Pancreas (tissue), 10 donors: ENCODE measurements at regions not wholly inside any gene's neighbourhood (a gene's known extent, or its start where the extent isn't known, plus 50 kb on each side); places are given as distances from the start of the nearest gene placed in this dataset.
A peak's percentile ranks its signal among the peaks of the same experiment; 100 is the strongest.

Source experiments
- ATAC-seq, 4 donors: fragments of 200-7000 bp; cut with Tn5 transposase; one replicate each; pipeline versions ENCODE4 v1.8.0 to v1.9.1; 2020; ENCODE audit warnings: mild to moderate bottlenecking in 4 of 4, moderate library complexity in 4 of 4
- DNase-seq, 6 donors: peaks; one replicate each; pipeline ENCODE4 v3.0.0-alpha.2; 2020
- FAIRE-seq: peaks from 2 replicates; lab custom pipeline; 2012; peaks lifted over from hg19 to GRCh38; lab: Jason Lieb, UNC
- H3K27ac ChIP-seq, 4 donors: fragments of 200-600 bp; sonication (generic); 1 replicate in 3 of 4; 2 replicates in 1 of 4; pipeline versions ENCODE4 v1.5.0 to v1.8.0; 2020
- H3K27me3 ChIP-seq, 4 donors: fragments of 200-600 bp; one replicate each; pipeline ENCODE4 v1.8.0; 2021
- H3K36me3 ChIP-seq, 3 donors: fragments of 200-600 bp; sonication (generic) in 1 of 3; one replicate each; pipeline versions ENCODE4 v1.5.0 to v1.8.0; 2020 to 2021
- H3K4me1 ChIP-seq, 3 donors: fragments of 200-600 bp; one replicate each; pipeline ENCODE4 v1.8.0; 2021
- H3K4me3 ChIP-seq, 4 donors: fragments of 200-600 bp; sonication (generic) in 2 of 4; one replicate each; pipeline versions ENCODE4 v1.5.0 to v1.8.0; 2020 to 2021
- H3K9me3 ChIP-seq, 4 donors: fragments of 200-600 bp; one replicate each; pipeline ENCODE4 v1.8.0; 2021
- CTCF ChIP-seq, 4 donors: fragments of 200-600 bp; sonication (generic) in 3 of 4; IDR thresholded peaks; one replicate each; pipeline versions ENCODE4 v1.5.0 to v1.8.0; 2021; ENCODE audit warnings: antibody characterized with exemption in 4 of 4
- WGBS, 2 donors: extraction: QIAGEN DNeasy Blood & Tissue Kit; methylation state at CpG; one replicate each; pipeline ENCODE4 v1.1.7; 2013; 5-methylcytosine and 5-hydroxymethylcytosine counted together
- intact Hi-C, 3 donors: fragments of 100-400 bp; cut with DNase I; formaldehyde crosslinking; loops; one replicate each; pipeline versions ENCODE4 v1.11.1 to v1.14.2; 2022
- donor health status: healthy with polysubstance abuse.
- donor health status: DM: no; HTN: no; CAD: no; lungs with moderate emphysema.
- donor health status: DM: no; HTN: no; CAD: no.
- donor health status: control.
- donor health status: control.
- donor health status: Bipolar disorder and iron deficiency.
- donor health status: DM: yes; HTN: yes; CAD: no.
- donor health status: DM: no; HTN: no; CAD: no.
- donor health status: DM: no; HTN: no; CAD: no.
- donor health status: DM: yes; HTN: yes; CAD: no.

- no peaks in the 10 kb centered on the region for H3K9me3 ChIP-seq
- FAIRE-seq, result no peak
- no peak overlapping the region for H3K27ac ChIP-seq
- ATAC-seq, result no peak
- WGBS, 2 donors, result 46 to 52% methylated on average over 3 of the region's 3 CpGs
- DNase-seq, result no peak
- no peak for TF ChIP-seq CTCF (IDR thresholded peaks at IDR 0.05)
- no peaks in the 10 kb centered on the region for H3K36me3 ChIP-seq
- no peaks in the 10 kb centered on the region for H3K4me1 ChIP-seq
- H3K27me3 ChIP-seq, result no peaks in the 10 kb centered on the region
- intact Hi-C loops, result no loop called here
- H3K4me3 ChIP-seq, result no peak overlapping the region
Measured at GRCh38 chr1:14495996-14496395, 102.5 kb upstream of the KAZN start.

- H3K27ac ChIP-seq, result no peak overlapping the region
- no peaks in the 10 kb centered on the region for H3K36me3 ChIP-seq
- no peaks in the 10 kb centered on the region for H3K27me3 ChIP-seq
- DNase-seq (no peak), FAIRE-seq (no peak), ATAC-seq (peak in 2 of 4 donors; percentile 18 to 21)
- 27% methylated on average over 6 of the region's 6 CpGs for WGBS, 2 donors
- H3K9me3 ChIP-seq, result no peaks in the 10 kb centered on the region
- TF ChIP-seq CTCF (IDR thresholded peaks at IDR 0.05), result no peak
- no peak overlapping the region for H3K4me3 ChIP-seq
- intact Hi-C loops, result no loop called here
- no peaks in the 10 kb centered on the region for H3K4me1 ChIP-seq
Measured at GRCh38 chr1:14498839-14499238, 99.6 kb upstream of the KAZN start.

GRCh38 chr1:14499312-14500040 lies 99.0 kb upstream of the KAZN start:
- Histone ChIP-seq H3K4me3 (no peak overlapping the region), H3K36me3 (no peaks in the 10 kb centered on the region), H3K9me3 (no peaks in the 10 kb centered on the region), H3K27ac (no peak overlapping the region), H3K27me3 (no peaks in the 10 kb centered on the region), H3K4me1 (no peaks in the 10 kb centered on the region)
- DNase-seq, result no peak
- 41 to 46% methylated on average over 9 of the region's 9 CpGs for WGBS, 2 donors
- intact Hi-C loops, result no loop called here
- ATAC-seq, result peak in 2 of 4 donors; percentile 39 to 52
- no peak for TF ChIP-seq CTCF (IDR thresholded peaks at IDR 0.05)
- FAIRE-seq, result no peak

GRCh38 chr1:14500041-14500440 lies 98.4 kb upstream of the KAZN start:
- 32 to 34% methylated on average over 4 of the region's 4 CpGs for WGBS, 2 donors
- no peaks in the 10 kb centered on the region for H3K36me3 ChIP-seq
- H3K9me3 ChIP-seq, result no peaks in the 10 kb centered on the region
- intact Hi-C loops, result no loop called here
- no peak overlapping the region for H3K4me3 ChIP-seq
- H3K4me1 ChIP-seq, result no peaks in the 10 kb centered on the region
- H3K27ac ChIP-seq, result no peak overlapping the region
- no peak for DNase-seq
- no peak for FAIRE-seq
- peak in 2 of 4 donors; percentile 48 to 51 for ATAC-seq
- H3K27me3 ChIP-seq, result no peaks in the 10 kb centered on the region
- TF ChIP-seq CTCF (IDR thresholded peaks at IDR 0.05), result no peak

- H3K9me3 ChIP-seq, result no peaks in the 10 kb centered on the region
- H3K4me1 ChIP-seq, result no peaks in the 10 kb centered on the region
- H3K4me3 ChIP-seq, result no peak overlapping the region
- WGBS, 2 donors, result 94 to 97% methylated on average over 1 of the region's 1 CpG
- no peak for TF ChIP-seq CTCF (IDR thresholded peaks at IDR 0.05)
- no peak for ATAC-seq
- no peak for DNase-seq
- H3K27ac ChIP-seq, result no peak overlapping the region
- peak; percentile 51 for FAIRE-seq
- no peaks in the 10 kb centered on the region for H3K27me3 ChIP-seq
- H3K36me3 ChIP-seq, result no peaks in the 10 kb centered on the region
- intact Hi-C loops, result no loop called here
Measured at GRCh38 chr1:14500912-14501311, 97.6 kb upstream of the KAZN start.
